Kidney (tissue), 13 donors: ENCODE measurements at regions not wholly inside any gene's neighbourhood (a gene's known extent, or its start where the extent isn't known, plus 50 kb on each side); places are given as distances from the start of the nearest gene placed in this dataset.

Experiments
- DNase-seq, 5 donors: peaks; one replicate each; pipeline ENCODE4 v3.0.0-alpha.2; 2013 to 2020
- FAIRE-seq: peaks from 2 replicates; lab custom pipeline; 2012; peaks lifted over from hg19 to GRCh38; lab: Jason Lieb, UNC
- H3K27ac ChIP-seq, 2 donors: one replicate each; pipeline ENCODE4 v1.7.0; 2013; ENCODE audit warnings: low read depth in 2 of 2, low read length in 2 of 2, inconsistent platforms in 1 of 2
- H3K27me3 ChIP-seq: one replicate; pipeline ENCODE4 v1.7.1; 2013; ENCODE audit warnings: low read length, inconsistent platforms; ENCODE audit not compliant: control insufficient read depth, insufficient read depth
- H3K36me3 ChIP-seq, 3 donors: one replicate each; pipeline versions ENCODE4 v1.7.0 to v1.7.1; 2013; ENCODE audit warnings: low read length in 3 of 3, control low read depth in 1 of 3, inconsistent platforms in 1 of 3; ENCODE audit not compliant: insufficient read depth in 3 of 3, control insufficient read depth in 2 of 3
- H3K4me1 ChIP-seq, 3 donors: one replicate each; pipeline versions ENCODE4 v1.7.0 to v1.7.1; 2013; ENCODE audit warnings: low read length in 3 of 3, inconsistent platforms in 1 of 3, low read depth in 1 of 3; ENCODE audit not compliant: control insufficient read depth in 2 of 3, insufficient read depth in 2 of 3
- H3K4me3 ChIP-seq, 3 donors: one replicate each; pipeline versions ENCODE4 v1.7.0 to v1.8.1; 2013; ENCODE audit warnings: low read length in 3 of 3, control low read depth in 1 of 3, inconsistent platforms in 1 of 3
- H3K9ac ChIP-seq, 3 donors: one replicate each; pipeline versions ENCODE4 v1.7.0 to v1.7.1; 2013; ENCODE audit warnings: low read length in 3 of 3, control low read depth in 1 of 3, inconsistent platforms in 1 of 3
- H3K9me3 ChIP-seq, 3 donors: one replicate each; pipeline versions ENCODE4 v1.7.0 to v1.7.1; 2013; ENCODE audit warnings: low read length in 3 of 3, control low read depth in 1 of 3, inconsistent platforms in 1 of 3; ENCODE audit not compliant: control insufficient read depth in 2 of 3, insufficient read depth in 1 of 3
- intact Hi-C: fragments of 100-400 bp; cut with DNase I; formaldehyde crosslinking; loops from one replicate; pipeline ENCODE4 v1.11.1; 2022
- TF ChIP-seq, protein P1 (sequence below): IDR thresholded peaks from 3 replicates; pipeline ENCODE4 v1.5.1; 2012; ENCODE audit warnings: mild to moderate bottlenecking, moderate library complexity, borderline replicate concordance; ENCODE audit not compliant: insufficient read depth; ENCODE audit errors: extremely low read depth
- donor health status: control.
- donor health status: control.
- donor health status: control.
- donor health status: control.
- donor health status: control.
- donor health status: DM: yes; HTN: yes; CAD: no.
- donor health status: Normal renal cell carcinoma (clear cell type).

DNA sequence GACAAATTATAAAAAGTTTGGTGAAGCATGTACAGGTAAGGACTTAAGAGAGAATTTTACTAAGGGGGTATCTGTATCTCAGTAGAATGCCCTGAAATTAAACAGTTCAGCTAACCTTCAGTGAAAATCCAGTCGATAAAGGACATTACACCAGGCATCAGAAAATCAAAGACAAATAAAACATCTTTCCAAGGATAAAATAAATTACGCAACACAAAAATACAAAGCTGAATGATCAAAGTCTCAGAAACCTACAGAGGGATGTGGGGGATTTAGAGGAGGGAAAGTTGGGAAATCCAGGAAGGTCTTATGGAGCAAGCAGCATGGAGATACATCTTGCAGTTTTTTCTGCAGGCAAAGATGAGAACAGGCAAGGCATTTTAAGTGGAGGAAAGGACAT is 384.1 kb downstream of the TNS1 start:
- intact Hi-C loops = no loop called here
- peaks cover 3 to 9% (median 4%) of the 10 kb centered on the region in 3 donors for H3K4me1 ChIP-seq
- H3K9me3 ChIP-seq = no peaks in the 10 kb centered on the region
- TF ChIP-seq, protein P1, sequence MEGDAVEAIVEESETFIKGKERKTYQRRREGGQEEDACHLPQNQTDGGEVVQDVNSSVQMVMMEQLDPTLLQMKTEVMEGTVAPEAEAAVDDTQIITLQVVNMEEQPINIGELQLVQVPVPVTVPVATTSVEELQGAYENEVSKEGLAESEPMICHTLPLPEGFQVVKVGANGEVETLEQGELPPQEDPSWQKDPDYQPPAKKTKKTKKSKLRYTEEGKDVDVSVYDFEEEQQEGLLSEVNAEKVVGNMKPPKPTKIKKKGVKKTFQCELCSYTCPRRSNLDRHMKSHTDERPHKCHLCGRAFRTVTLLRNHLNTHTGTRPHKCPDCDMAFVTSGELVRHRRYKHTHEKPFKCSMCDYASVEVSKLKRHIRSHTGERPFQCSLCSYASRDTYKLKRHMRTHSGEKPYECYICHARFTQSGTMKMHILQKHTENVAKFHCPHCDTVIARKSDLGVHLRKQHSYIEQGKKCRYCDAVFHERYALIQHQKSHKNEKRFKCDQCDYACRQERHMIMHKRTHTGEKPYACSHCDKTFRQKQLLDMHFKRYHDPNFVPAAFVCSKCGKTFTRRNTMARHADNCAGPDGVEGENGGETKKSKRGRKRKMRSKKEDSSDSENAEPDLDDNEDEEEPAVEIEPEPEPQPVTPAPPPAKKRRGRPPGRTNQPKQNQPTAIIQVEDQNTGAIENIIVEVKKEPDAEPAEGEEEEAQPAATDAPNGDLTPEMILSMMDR = no peak
- H3K27ac ChIP-seq = no peak overlapping the region
- H3K36me3 ChIP-seq = no peaks in the 10 kb centered on the region
- DNase-seq (no peak), FAIRE-seq (no peak)
- no peaks in the 10 kb centered on the region for H3K27me3 ChIP-seq
- H3K4me3 ChIP-seq = no peak overlapping the region
- no peak overlapping the region for H3K9ac ChIP-seq

DNA sequence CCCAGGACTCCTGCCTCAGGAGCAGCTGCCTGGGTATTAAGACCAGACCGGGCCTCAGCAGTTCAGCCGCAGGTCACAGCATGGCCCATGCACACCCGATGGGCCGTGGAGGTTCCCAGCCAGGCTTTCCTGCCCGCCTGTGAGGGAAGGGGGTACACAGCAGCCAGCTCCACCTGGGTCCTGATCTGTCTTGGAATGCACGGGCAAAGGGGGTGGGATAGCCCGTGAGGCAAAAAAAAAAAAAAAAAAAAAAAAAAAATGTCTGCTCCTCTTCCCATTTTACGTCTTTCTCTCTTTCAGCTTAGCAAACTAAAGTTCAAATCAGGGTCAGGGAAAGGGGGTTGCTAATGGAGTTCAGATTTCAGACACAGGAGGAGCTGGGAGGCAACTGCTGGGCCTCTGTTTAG is 385.2 kb downstream of the TNS1 start:
- H3K9me3 ChIP-seq = no peaks in the 10 kb centered on the region
- TF ChIP-seq, protein P1 = no peak
- intact Hi-C loops = no loop called here
- H3K27ac ChIP-seq = no peak overlapping the region
- H3K4me3 ChIP-seq = no peak overlapping the region
- no peaks in the 10 kb centered on the region for H3K36me3 ChIP-seq
- peaks cover 3 to 4% (median 3%) of the 10 kb centered on the region in 3 donors for H3K4me1 ChIP-seq
- no peaks in the 10 kb centered on the region for H3K27me3 ChIP-seq
- FAIRE-seq = no peak
- DNase-seq = peak; percentile 68 to 89 (median 82)
- no peak overlapping the region for H3K9ac ChIP-seq

DNA sequence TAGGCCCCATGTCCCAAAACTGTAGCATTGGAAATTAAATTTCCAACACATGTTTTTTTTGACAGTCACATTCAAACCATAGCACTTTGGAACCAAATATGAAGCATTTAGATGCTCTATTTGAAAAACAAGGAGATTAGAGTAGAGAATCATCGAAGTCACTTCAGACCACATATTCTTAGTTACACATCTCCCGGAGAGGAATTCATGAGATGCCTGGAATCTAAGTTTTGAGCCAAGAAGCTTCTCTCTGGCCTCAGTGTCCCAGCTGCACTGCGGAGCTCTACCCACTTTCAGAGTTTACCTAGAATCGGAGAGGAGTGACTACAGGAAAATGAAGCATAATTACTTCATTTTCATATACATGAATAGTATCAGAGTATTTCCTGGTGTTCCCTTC is 385.9 kb downstream of the TNS1 start:
- no peaks in the 10 kb centered on the region for H3K36me3 ChIP-seq
- DNase-seq = peak in 1 of 5 donors; percentile 21
- H3K9ac ChIP-seq = no peak overlapping the region
- TF ChIP-seq, protein P1 = no peak
- H3K4me3 ChIP-seq = no peak overlapping the region
- FAIRE-seq = no peak
- intact Hi-C loops = no loop called here
- H3K27me3 ChIP-seq = no peaks in the 10 kb centered on the region
- H3K27ac ChIP-seq = no peak overlapping the region
- peaks cover 0 to 3% (median 3%) of the 10 kb centered on the region in 3 donors for H3K4me1 ChIP-seq
- H3K9me3 ChIP-seq = no peaks in the 10 kb centered on the region

DNA sequence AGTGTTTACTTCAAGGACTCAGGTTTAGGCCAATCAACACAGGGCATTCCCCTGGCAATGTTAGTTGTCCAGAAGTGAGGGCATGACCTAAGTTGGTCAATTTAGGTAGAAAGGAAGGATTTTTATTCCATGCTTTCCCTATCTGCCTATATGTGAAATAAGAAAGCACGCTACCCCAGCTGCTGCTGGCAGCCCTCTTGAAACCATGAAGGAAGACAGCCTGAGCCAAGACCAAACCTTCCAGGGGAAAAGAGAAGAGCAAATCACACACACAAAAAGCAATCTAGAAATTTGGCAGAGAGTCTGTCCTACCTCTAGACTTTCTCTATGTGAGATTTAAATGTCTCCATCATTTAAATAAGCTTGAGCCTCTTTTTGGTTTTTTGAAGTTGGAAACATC is 387.6 kb downstream of the TNS1 start:
- no peak for DNase-seq
- no peak for FAIRE-seq
- Histone ChIP-seq H3K27me3 (no peaks in the 10 kb centered on the region), H3K4me1 (peaks cover 0 to 3% (median 0%) of the 10 kb centered on the region in 3 donors), H3K36me3 (no peaks in the 10 kb centered on the region), H3K27ac (no peak overlapping the region), H3K9ac (no peak overlapping the region), H3K4me3 (no peak overlapping the region), H3K9me3 (no peaks in the 10 kb centered on the region)
- intact Hi-C loops = no loop called here
- TF ChIP-seq, protein P1 = no peak
